ENCODE measurements at regions not wholly inside any gene's neighbourhood (a gene's known extent, or its start where the extent isn't known, plus 50 kb on each side); places are given as distances from the start of the nearest gene placed in this dataset.

DNA sequence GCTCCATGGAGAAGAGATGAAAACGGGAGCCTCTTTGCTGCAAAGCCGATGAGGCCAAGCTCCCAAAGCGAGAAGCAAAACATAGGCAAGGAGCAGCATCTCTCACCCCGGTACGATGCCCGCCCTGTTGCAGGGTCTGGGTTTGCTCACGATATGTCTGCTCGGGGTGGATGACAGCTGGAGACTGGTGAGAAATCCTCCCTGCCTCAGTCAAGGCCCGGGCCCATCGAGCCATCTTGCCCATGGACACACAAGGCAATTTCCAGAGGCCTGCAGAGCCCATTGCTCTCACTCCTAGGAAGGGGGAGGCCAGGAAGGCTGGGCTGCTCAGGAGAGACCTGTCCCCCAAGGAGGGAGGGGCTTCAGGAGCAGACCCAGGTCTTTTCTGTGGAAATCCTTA lies 391.7 kb upstream of the SHH start (continued):
- TF ChIP-seq KIAA2018 (CRISPR knock-in tag; IDR thresholded peaks at IDR 0.05; ENCODE audit: borderline replicate concordance) (no peak), CAMTA2 (CRISPR knock-in tag; IDR thresholded peaks at IDR 0.05; ENCODE audit: borderline replicate concordance) (no peak)

DNA sequence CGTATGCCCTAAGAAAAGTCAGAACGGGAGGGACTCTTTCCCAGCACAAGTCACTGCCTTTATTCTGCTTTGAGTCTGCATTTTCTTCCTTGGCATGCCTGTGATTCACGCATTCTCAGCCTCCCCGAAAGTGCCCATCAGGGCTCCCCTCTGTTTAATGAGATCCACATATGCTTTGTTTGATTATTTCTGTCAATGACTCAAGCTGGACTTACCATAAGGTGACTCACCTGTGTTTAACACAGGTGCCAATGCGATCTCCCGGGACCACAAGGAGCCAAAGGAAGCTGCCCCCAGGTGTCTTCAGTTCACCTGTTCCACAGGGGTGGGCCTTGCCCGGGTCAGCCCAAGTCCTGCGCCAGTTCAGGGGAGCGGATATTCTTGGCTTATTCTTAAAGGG lies 386.0 kb upstream of the SHH start:
- no peaks in the 10 kb centered on the region for H3K79me2 ChIP-seq (ENCODE audit: insufficient read depth, low read length)
- intact Hi-C loops (cut with micrococcal nuclease; ENCODE audit: unreplicated experiment) = no loop called here
- H3K36me3 ChIP-seq (replicated peaks in 1 of 2; ENCODE audit: control insufficient read depth in 1 of 2, insufficient read depth in 2 of 2, low read length in 2 of 2) = no peaks in the 10 kb centered on the region
- no peaks in the 10 kb centered on the region for H3K9me3 ChIP-seq (ENCODE audit: low read length)
- no peak overlapping the region for H3K4me3 ChIP-seq (replicated peaks in 1 of 3; ENCODE audit: insufficient read depth in 1 of 3, low read depth in 2 of 3, low read length in 3 of 3)
- ATAC-seq (no peak), DNase-seq (ENCODE audit: low spot score) (no peak), FAIRE-seq (no peak)
- H3K27ac ChIP-seq (ENCODE audit: extremely low read length, insufficient read depth, low read length) = no peak overlapping the region
- H2AFZ ChIP-seq (ENCODE audit: low read length) = no peak overlapping the region
- no peak overlapping the region for H3K4me2 ChIP-seq (ENCODE audit: low read depth, low read length)
- no peaks in the 10 kb centered on the region for H4K20me1 ChIP-seq (ENCODE audit: insufficient read depth, low read length)
- ChIA-PET POLR2A (no interaction called here), CTCF (ENCODE audit: low intra/inter-chr PET ratio, low total read pairs) (no interaction called here)
- H3K9ac ChIP-seq (ENCODE audit: insufficient read depth, low read depth, low read length) = no peak overlapping the region
- no TSS peak for BruUV-seq (replicated peaks)
- 21% methylated on average over 9 of the region's 9 CpGs for WGBS (ENCODE audit: low lambda C conversion rate)
- H3K4me1 ChIP-seq (ENCODE audit: insufficient read depth, low read length) = no peaks in the 10 kb centered on the region
- in situ Hi-C loops (cut with HindIII; ENCODE audit: extremely low pct_ligation_motif_present, low pct_unique_long_range_greater_than_20kb) = no loop called here
- H3K27me3 ChIP-seq (ENCODE audit: control insufficient read depth in 1 of 2, insufficient read depth in 2 of 2, low read length in 2 of 2) = peaks cover 5 to 90% of the 10 kb centered on the region in 2 experiments; a peak in 3 of 5 replicates
- TF ChIP-seq NRL (CRISPR knock-in tag; IDR thresholded peaks at IDR 0.05; ENCODE audit: borderline replicate concordance) (no peak), ZNF776 (CRISPR knock-in tag; IDR thresholded peaks at IDR 0.05) (no peak), ZFY (CRISPR knock-in tag; IDR thresholded peaks at IDR 0.05) (no peak), NFE2L2 (IDR thresholded peaks at IDR 0.05; ENCODE audit: low read length) (no peak), ZFP91 (CRISPR knock-in tag; IDR thresholded peaks at IDR 0.05; ENCODE audit: borderline replicate concordance) (no peak), ZNF674 (CRISPR knock-in tag; IDR thresholded peaks at IDR 0.05; ENCODE audit: low read depth) (no peak)
- TF ChIP-seq, protein P1, sequence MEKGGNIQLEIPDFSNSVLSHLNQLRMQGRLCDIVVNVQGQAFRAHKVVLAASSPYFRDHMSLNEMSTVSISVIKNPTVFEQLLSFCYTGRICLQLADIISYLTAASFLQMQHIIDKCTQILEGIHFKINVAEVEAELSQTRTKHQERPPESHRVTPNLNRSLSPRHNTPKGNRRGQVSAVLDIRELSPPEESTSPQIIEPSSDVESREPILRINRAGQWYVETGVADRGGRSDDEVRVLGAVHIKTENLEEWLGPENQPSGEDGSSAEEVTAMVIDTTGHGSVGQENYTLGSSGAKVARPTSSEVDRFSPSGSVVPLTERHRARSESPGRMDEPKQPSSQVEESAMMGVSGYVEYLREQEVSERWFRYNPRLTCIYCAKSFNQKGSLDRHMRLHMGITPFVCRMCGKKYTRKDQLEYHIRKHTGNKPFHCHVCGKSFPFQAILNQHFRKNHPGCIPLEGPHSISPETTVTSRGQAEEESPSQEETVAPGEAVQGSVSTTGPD (CRISPR knock-in tag; IDR thresholded peaks at IDR 0.05) = no peak

Data from HepG2 (cell line).